ENCODE measurements at regions not wholly inside any gene's neighbourhood (a gene's known extent, or its start where the extent isn't known, plus 50 kb on each side); places are given as distances from the start of the nearest gene placed in this dataset.

- no peak for TF ChIP-seq CTCF (IDR thresholded peaks at IDR 0.05)
- TF ChIP-seq POLR2A (IDR thresholded peaks at IDR 0.05): no peak
Observed at GRCh38 chr1:4166713-4167112, 266.6 kb upstream of the C1orf174 start.

All from tibial nerve (tissue), 3 donors.